ENCODE measurements at regions not wholly inside any gene's neighbourhood (a gene's known extent, or its start where the extent isn't known, plus 50 kb on each side); places are given as distances from the start of the nearest gene placed in this dataset.

- WGBS, 5 donors: 81 to 94% (median 92%) methylated on average over 4 of the region's 4 CpGs
- H3K9me3 ChIP-seq: no peaks in the 10 kb centered on the region
- H3K27me3 ChIP-seq (replicated peaks in 1 of 7): no peaks in the 10 kb centered on the region
- no peaks in the 10 kb centered on the region for H3K36me3 ChIP-seq
- DNase-seq: no peak
- no peak for TF ChIP-seq POLR2A (IDR thresholded peaks at IDR 0.05)
- TF ChIP-seq POLR2AphosphoS5 (IDR thresholded peaks at IDR 0.05): no peak
- H3K27ac ChIP-seq: peak overlapping the region in 1 of 8 donors; percentile 5
- intact Hi-C loops (cut with DNase I; ENCODE audit: low total_unique reads): no loop called here
- H3K4me1 ChIP-seq: no peaks in the 10 kb centered on the region
- no peak overlapping the region for H3K4me3 ChIP-seq
These were observed 774.3 kb downstream of the TUSC7 start for GRCh38 chr3:117483839-117484238.

- Histone ChIP-seq H3K4me1 (no peaks in the 10 kb centered on the region), H3K9me3 (no peaks in the 10 kb centered on the region), H3K27me3 (replicated peaks in 1 of 7) (no peaks in the 10 kb centered on the region), H3K27ac (no peak overlapping the region), H3K36me3 (no peaks in the 10 kb centered on the region), H3K4me3 (no peak overlapping the region)
- no peak for TF ChIP-seq POLR2AphosphoS5 (IDR thresholded peaks at IDR 0.05)
- no peak for DNase-seq
- intact Hi-C loops (cut with DNase I; ENCODE audit: low total_unique reads): no loop called here
These were observed 776.3 kb downstream of the TUSC7 start for GRCh38 chr3:117485841-117486240.

GRCh38 chr3:117486719-117487716 is 777.4 kb downstream of the TUSC7 start:
- H3K4me1 ChIP-seq: no peaks in the 10 kb centered on the region
- TF ChIP-seq POLR2A (IDR thresholded peaks at IDR 0.05) (no peak), CTCF (IDR thresholded peaks at IDR 0.05 in 8 of 11, conservative IDR thresholded peaks at IDR 0.05 in 3 of 11) (no peak)
- no peak overlapping the region for H3K27ac ChIP-seq
- no peak for DNase-seq
- H3K9me3 ChIP-seq: no peaks in the 10 kb centered on the region
- no peaks in the 10 kb centered on the region for H3K36me3 ChIP-seq
- no peak overlapping the region for H3K4me3 ChIP-seq
- WGBS, 5 donors: 50 to 73% (median 65%) methylated on average over 5 of the region's 5 CpGs
- H3K27me3 ChIP-seq (replicated peaks in 1 of 7): no peaks in the 10 kb centered on the region
- intact Hi-C loops (cut with DNase I; ENCODE audit: low total_unique reads): no loop called here

- H3K4me3 ChIP-seq: no peak overlapping the region
- intact Hi-C loops (cut with DNase I; ENCODE audit: low total_unique reads): no loop called here
- WGBS, 5 donors: 77 to 82% (median 80%) methylated on average over 7 of the region's 7 CpGs
- H3K27ac ChIP-seq: no peak overlapping the region
- H3K27me3 ChIP-seq (replicated peaks in 1 of 7): no peaks in the 10 kb centered on the region
- no peaks in the 10 kb centered on the region for H3K9me3 ChIP-seq
- no peaks in the 10 kb centered on the region for H3K36me3 ChIP-seq
- no peaks in the 10 kb centered on the region for H3K4me1 ChIP-seq
- no peak for DNase-seq
- TF ChIP-seq CTCF (IDR thresholded peaks at IDR 0.05 in 8 of 11, conservative IDR thresholded peaks at IDR 0.05 in 3 of 11) (no peak), POLR2A (IDR thresholded peaks at IDR 0.05) (no peak), POLR2AphosphoS5 (IDR thresholded peaks at IDR 0.05) (no peak)
These were observed 779.4 kb downstream of the TUSC7 start for GRCh38 chr3:117488983-117489382.

GRCh38 chr3:117489663-117490079 is 780.1 kb downstream of the TUSC7 start:
- WGBS, 5 donors: 87 to 99% (median 92%) methylated on average over 2 of the region's 2 CpGs
- no peak overlapping the region for H3K4me3 ChIP-seq
- no peaks in the 10 kb centered on the region for H3K9me3 ChIP-seq
- no peaks in the 10 kb centered on the region for H3K36me3 ChIP-seq
- no peak for DNase-seq
- TF ChIP-seq CTCF (IDR thresholded peaks at IDR 0.05 in 8 of 11, conservative IDR thresholded peaks at IDR 0.05 in 3 of 11) (no peak), POLR2AphosphoS5 (IDR thresholded peaks at IDR 0.05) (no peak), POLR2A (IDR thresholded peaks at IDR 0.05) (no peak)
- no peaks in the 10 kb centered on the region for H3K27me3 ChIP-seq (replicated peaks in 1 of 7)
- H3K4me1 ChIP-seq: no peaks in the 10 kb centered on the region
- intact Hi-C loops (cut with DNase I; ENCODE audit: low total_unique reads): no loop called here
- H3K27ac ChIP-seq: no peak overlapping the region

All from spleen (tissue), 11 donors.